IPS-NIHi7 (cell line): ENCODE measurements at regions not wholly inside any gene's neighbourhood (a gene's known extent, or its start where the extent isn't known, plus 50 kb on each side); places are given as distances from the start of the nearest gene placed in this dataset.
"Not testable (repeated sequence)": the region's sequence is repeated elsewhere in the genome, so short reads cannot be mapped to it uniquely, and the experiment has no call there.

Source experiments
- DNase-seq: peaks from one replicate; pipeline ENCODE4 v3.0.0; 2012; ENCODE audit warnings: mixed read lengths; ENCODE audit errors: extremely low spot score

DNA sequence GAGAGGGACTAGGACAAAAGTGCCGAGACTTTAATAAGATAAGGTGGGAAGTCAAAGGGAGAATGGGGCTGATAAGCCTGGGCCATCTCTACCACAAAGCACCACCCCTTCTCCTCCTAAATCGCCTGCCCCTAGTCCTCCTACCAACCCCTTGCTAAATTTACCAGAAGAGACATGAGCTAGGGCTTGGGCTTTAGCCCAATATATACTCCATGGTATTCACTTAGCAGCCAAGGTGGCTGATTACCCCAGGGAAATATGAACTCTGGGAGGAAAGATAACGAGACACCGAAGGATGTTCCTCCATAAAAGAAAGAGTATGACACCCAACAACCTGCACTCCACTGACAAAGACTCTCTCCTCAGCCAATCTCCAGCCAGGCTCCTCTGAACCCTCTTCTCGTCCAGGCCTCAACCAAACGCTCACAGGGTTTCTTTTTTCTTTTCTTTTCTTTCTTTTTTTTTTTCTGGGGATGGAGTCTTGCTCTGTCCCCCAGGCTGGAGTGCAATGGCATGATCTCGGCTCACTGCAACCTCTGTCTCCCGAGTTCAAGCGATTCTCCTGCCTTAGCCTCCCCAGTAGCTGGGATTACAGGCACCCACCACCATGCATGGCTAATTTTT lies 610.2 kb downstream of the UQCRFS1 start:
- DNase-seq, result no peak

- no peak for DNase-seq
These were observed 611.1 kb downstream of the UQCRFS1 start for GRCh38 chr19:28601723-28602440.

GRCh38 chr19:28598861-28599260 lies 614.1 kb downstream of the UQCRFS1 start:
- DNase-seq, result no peak

GRCh38 chr19:28596561-28597071 lies 616.3 kb downstream of the UQCRFS1 start:
- DNase-seq, result no peak

DNA sequence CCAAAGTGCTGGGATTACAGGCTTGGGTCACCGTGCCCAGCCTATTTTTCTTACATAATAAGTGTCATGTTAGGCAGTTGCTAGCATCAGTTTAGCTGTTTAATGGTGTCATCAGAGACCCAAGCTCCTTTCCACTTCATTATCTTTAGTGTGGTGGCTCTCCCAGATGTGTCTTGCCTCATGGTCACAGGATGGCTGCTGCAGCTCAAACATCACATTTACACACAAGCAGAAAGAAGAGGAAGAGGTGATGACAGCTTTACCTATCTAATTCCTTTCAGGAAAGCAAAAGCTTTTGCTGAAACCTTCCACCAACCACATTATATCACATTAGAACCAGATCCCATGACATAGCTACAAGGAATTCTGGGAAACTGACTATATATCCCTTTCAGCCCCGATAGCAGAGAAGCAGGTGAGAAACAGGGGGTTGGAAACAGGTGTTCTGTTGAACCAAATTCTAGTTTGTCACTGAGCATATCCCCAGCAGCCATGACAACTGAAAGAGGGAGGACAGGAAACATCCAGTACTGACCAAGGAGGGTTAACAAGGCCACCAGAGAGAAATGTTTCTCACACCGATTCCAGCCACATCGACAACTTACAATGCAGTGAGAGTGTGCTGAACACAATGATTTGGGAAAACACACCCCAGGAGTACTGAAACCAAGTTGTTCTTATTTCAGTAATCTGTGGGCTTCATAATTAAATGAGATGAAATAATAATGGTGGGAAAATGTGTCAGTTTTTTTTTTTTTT lies 617.0 kb downstream of the UQCRFS1 start:
- no peak for DNase-seq

DNA sequence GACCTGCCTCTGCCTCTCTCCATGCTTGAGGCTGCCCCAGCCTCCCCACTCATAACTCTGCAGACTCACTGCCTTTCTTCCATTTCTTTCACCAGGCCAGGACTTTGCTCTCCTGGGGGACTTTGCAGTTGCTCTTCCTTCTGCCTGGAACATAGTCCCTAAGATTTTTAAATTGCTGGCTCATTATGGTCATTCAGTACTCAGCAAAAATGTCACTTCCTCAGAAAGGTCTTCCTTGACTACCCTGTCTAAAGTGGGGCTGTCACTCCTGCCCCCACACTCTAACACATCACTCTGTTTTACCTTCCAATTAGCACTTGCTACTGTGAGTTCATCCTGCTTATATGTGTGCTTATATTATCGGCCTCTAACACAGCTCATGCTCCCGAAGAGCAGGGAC lies 618.2 kb downstream of the UQCRFS1 start:
- no peak for DNase-seq

DNA sequence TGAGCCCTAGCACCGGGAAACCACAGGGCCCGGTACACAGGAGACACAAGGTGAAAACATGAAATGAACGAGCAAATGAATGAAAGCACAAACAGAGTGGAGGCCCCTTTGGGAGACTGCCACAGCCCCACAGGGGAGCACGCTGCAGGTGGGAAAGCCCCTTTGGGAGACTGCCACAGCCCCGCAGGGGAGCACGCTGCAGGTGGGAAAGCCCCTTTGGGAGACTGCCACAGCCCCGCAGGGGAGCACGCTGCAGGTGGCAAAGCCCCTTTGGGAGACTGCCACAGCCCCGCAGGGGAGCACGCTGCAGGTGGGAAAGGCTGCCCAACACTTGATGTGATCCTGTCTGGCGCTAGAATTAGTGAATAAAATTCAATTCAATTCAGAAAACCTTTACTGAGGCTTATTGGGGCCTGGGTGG lies 623.0 kb downstream of the UQCRFS1 start:
- not testable (repeated sequence) for DNase-seq

- DNase-seq, result no peak
These were observed 626.5 kb downstream of the UQCRFS1 start for GRCh38 chr19:28586474-28586873.

- DNase-seq, result no peak
These were observed 627.2 kb downstream of the UQCRFS1 start for GRCh38 chr19:28585796-28586195.

- no peak for DNase-seq
These were observed 629.2 kb downstream of the UQCRFS1 start for GRCh38 chr19:28583713-28584112.

DNA sequence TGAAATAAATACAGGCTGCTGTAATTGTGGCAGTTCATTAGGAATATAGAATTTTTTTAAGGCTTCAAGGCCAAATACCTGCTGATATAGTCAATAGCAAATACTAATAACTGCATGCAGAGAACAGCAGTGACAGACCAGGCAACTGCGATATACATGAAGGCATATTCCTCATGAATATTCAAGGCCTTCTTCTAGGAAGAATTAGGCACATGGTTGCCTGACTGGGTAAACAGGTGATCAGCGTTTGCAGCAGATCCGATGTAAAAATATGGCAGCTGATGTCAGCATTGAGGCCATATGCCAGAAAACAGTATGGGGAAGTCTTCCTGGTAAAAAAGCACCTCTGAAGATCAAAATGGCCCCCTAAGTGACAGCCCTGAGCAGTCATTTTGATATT lies 629.7 kb downstream of the UQCRFS1 start:
- no peak for DNase-seq

GRCh38 chr19:28582796-28583195 lies 630.2 kb downstream of the UQCRFS1 start:
- DNase-seq, result peak; percentile 26

- no peak for DNase-seq
These were observed 630.6 kb downstream of the UQCRFS1 start for GRCh38 chr19:28582344-28582743.

GRCh38 chr19:28581468-28581770 lies 631.5 kb downstream of the UQCRFS1 start:
- no peak for DNase-seq

DNA sequence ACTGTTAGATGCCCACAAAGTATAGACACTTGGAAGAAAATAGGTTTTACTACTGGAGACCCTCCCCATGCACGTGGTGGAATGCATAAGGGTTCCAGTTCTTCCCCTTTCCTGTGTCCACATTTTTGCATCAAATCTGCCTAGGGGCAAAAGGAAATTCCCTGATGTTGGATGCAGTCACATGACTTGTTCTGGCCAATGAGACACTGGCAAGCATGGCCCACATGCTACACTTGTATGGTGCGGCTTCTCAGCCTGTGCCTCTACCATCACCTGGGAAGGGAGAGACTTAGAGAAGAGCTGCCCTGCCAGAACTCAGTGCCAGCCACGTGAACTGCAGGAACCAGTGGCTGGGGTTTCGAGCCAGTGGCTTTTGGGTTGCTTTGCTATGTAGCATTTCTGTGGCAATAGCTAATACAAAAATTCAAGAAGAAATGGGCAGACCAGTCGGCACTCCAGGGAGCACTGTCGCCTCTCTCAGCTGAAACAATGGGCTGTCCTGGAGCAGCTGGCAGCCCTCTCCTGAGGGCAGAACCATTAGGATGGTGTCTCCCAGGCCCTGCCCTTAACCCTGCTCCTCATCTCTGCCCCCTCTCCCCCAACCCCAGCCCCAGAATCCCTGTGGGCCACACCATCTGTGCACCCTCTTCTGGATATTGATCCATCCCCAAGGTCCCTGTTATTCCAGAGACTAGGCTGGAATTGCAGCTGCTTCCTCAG lies 634.0 kb downstream of the UQCRFS1 start:
- no peak for DNase-seq

GRCh38 chr19:28578208-28578607 lies 634.7 kb downstream of the UQCRFS1 start:
- DNase-seq, result no peak

- DNase-seq, result no peak
These were observed 635.3 kb downstream of the UQCRFS1 start for GRCh38 chr19:28577666-28578065.

DNA sequence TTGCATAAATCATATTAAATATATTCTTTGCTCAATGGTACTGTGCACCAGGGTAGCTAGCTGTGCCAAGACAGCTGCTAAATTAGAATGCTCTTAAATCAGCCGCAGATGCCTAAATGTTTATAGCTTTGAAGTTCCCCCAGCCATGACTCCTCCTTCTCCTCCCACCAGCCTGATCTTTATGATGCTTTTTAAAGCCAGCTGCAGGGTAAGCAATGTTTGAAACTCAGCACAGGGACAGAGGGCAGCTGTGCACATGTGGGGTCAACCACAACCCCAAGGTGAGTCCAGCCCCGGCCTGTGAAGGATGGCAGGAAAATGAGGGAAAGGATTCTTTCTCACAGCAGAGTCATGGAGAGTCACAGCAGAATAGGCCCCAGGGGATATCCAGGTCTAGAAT lies 635.7 kb downstream of the UQCRFS1 start:
- no peak for DNase-seq

- no peak for DNase-seq
These were observed 637.1 kb downstream of the UQCRFS1 start for GRCh38 chr19:28575816-28576215.

GRCh38 chr19:28575312-28575711 lies 637.6 kb downstream of the UQCRFS1 start:
- DNase-seq, result not testable (repeated sequence)

DNA sequence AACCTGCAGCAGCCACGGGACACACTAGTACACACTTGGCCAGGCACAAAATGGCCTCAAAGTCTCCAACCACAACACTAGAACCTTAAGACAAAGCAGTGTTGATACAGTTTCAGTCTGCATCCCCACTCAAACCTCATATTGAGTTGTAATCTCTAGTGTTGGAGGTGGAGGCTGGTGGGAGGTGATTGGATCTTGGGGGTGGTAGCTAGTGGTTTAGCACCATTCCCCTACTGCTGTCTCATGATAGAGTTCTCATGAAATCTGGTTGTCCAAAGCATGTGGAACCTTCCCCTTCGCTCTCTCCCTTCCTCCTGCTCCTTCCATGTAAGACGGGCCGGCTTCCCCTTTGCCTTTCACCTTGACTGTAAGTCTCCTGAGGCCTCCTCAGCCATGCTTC lies 638.7 kb downstream of the UQCRFS1 start:
- no peak for DNase-seq
